GM12891 (cell line): ENCODE measurements at regions not wholly inside any gene's neighbourhood (a gene's known extent, or its start where the extent isn't known, plus 50 kb on each side); places are given as distances from the start of the nearest gene placed in this dataset.

Source experiments
- PAX5 ChIP-seq: IDR thresholded peaks from 2 replicates; pipeline ENCODE4 v1.6.1; 2011; ENCODE audit warnings: low read length, moderate library complexity, mild to moderate bottlenecking; ENCODE audit not compliant: insufficient read depth, severe bottlenecking
- POLR2A ChIP-seq: IDR thresholded peaks from 2 replicates; pipeline ENCODE4 v1.6.1; 2011; ENCODE audit warnings: low read depth, low read length, control low read depth
- POLR2AphosphoS5 ChIP-seq: IDR thresholded peaks from 2 replicates; pipeline ENCODE4 v1.6.1; 2011; ENCODE audit warnings: low read depth, low read length, control low read depth
- POU2F2 ChIP-seq: IDR thresholded peaks from 2 replicates; pipeline ENCODE4 v1.6.1; 2011; ENCODE audit warnings: low read depth, mild to moderate bottlenecking, control low read depth, low read length, moderate library complexity
- SPI1 ChIP-seq: IDR thresholded peaks from 2 replicates; pipeline ENCODE4 v1.6.1; 2011; ENCODE audit warnings: low read depth, low read length, control low read depth
- TAF1 ChIP-seq: IDR thresholded peaks from 2 replicates; pipeline ENCODE4 v1.6.1; 2011; ENCODE audit warnings: low read depth, low read length, control low read depth

DNA sequence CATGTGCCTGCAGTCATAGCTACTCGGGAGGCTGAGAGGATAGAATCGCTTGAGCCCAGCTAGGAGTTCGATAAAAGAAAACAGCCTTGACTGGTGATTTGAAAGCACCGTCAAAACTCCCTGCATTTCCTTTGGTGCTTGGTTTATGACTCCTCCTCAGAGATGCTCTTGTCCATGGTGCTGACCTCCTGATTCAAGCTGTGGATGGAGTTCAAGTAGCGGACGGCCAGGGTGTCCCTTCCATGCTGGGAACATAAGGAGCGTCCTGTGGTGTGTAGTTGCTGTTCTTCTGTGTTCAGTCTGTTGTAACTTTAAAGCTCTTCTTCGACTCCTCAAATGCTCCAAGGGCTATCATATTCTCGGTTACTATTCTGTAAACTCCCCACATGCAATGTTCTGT lies 382.5 kb upstream of the KIAA1217 start:
- no peak for TF ChIP-seq POLR2A
- no peak for TF ChIP-seq POLR2AphosphoS5
- no peak for TF ChIP-seq PAX5
- no peak for TF ChIP-seq TAF1
- TF ChIP-seq POU2F2, result no peak
- TF ChIP-seq SPI1, result no peak
